Activated naive CD8-positive, alpha-beta T cell (primary cell): ENCODE measurements at regions not wholly inside any gene's neighbourhood (a gene's known extent, or its start where the extent isn't known, plus 50 kb on each side); places are given as distances from the start of the nearest gene placed in this dataset.

Experiments used
- H3K27ac Mint-ChIP-seq: one replicate; pipeline ENCODE4 v1.8.0; 2021; ENCODE audit warnings: mixed read lengths
- H3K27me3 Mint-ChIP-seq: one replicate; pipeline ENCODE4 v1.8.0; 2021; ENCODE audit warnings: mixed read lengths
- H3K36me3 Mint-ChIP-seq: one replicate; pipeline ENCODE4 v1.8.0; 2021; ENCODE audit warnings: mixed read lengths
- H3K4me1 Mint-ChIP-seq: one replicate; pipeline ENCODE4 v1.8.0; 2021; ENCODE audit warnings: low read depth, mixed read lengths
- H3K4me3 Mint-ChIP-seq: one replicate; pipeline ENCODE4 v1.8.0; 2021; ENCODE audit warnings: mild to moderate bottlenecking, mixed read lengths
- H3K9me3 Mint-ChIP-seq: one replicate; pipeline ENCODE4 v1.8.0; 2021; ENCODE audit warnings: low read depth, mixed read lengths

DNA sequence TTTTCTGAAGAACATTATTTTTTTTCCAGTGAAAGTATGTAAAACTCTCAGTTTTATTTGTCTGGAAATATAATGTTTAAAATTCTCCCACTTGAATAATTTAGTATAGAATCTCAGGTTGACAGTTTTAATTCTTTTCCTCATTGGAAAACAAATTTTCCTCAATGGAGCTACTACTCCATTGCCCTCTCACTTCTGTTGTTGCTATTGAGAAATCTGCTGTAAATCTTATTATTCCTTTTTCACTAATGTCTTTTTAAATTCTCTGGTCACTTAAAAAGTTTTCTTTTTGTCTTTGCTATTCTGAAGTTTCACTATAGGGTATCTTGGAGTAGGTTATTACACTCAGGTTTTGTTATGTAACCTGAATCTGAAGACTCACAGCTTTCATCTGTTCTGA is 216.1 kb upstream of the PMFBP1 start:
- Mint-ChIP-seq H3K9me3 (peaks cover 18% of the 10 kb centered on the region), H3K27me3 (no peaks in the 10 kb centered on the region), H3K4me3 (no peak overlapping the region)

DNA sequence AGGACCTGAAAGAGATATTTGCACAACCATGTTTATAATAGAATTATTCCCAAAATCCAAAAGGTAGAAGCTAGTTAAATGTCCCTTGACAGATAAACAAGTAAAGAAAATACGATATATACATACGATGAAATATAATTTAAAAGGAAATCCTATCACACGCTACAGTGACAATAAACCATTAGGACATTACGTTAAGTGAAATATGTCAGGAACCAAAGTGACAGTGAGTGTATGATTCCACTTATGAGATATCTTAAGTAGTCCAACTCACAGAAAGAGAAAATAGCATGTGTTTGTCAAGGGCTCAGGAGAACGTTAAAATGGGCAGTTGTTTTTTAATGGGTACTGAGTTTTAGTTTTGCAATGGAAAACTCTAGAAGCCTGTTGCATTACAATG is 212.7 kb upstream of the PMFBP1 start:
- Mint-ChIP-seq H3K9me3 (peaks cover 27% of the 10 kb centered on the region), H3K36me3 (peaks cover 21% of the 10 kb centered on the region), H3K4me1 (no peaks in the 10 kb centered on the region), H3K27me3 (no peaks in the 10 kb centered on the region), H3K4me3 (no peak overlapping the region), H3K27ac (no peak overlapping the region)

More for the DNA sequence above, 216.1 kb upstream of the PMFBP1 start:
- Mint-ChIP-seq H3K36me3 (peaks cover 25% of the 10 kb centered on the region), H3K4me1 (no peaks in the 10 kb centered on the region), H3K27ac (no peak overlapping the region)

DNA sequence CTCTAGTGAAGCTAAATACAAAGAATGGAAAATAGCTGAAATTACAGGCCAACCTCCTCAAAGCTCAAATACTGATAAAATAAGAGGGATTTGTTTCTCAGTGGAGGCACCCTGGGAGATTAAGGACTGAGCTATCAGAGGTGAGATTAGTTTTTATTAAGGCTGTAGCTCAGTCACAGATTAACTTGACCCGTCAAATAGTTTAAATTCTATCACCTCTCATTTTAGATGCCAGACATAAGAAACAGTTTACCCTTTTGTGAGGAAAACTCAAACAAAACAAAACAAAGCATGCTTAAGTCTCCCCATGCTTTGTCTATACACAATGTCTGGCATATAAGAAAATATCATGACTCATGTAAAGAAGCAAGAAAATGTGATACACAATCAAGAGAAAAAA is 208.3 kb upstream of the PMFBP1 start:
- Mint-ChIP-seq H3K27me3 (no peaks in the 10 kb centered on the region), H3K36me3 (peaks cover 6% of the 10 kb centered on the region), H3K27ac (no peak overlapping the region), H3K4me3 (no peak overlapping the region), H3K9me3 (peaks cover 10% of the 10 kb centered on the region), H3K4me1 (no peaks in the 10 kb centered on the region)

DNA sequence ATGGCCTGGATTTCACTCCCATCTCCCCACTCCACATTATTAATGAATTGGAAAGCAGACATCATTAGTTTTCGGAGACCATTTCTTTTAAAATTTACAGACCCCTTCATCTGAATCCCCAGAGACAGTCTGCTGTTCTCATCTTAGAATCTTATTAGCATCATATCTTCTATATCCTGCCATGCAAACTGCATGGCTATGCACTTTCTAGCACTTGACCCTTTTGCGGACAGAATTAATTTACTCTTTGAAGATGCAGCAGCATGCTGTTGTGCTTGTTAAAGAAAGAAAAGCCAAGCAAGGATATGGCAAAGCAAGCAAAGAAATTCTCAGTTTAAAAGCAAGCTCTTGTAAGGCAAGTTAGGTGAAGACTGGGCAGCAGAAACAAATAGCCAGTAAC is 201.2 kb upstream of the PMFBP1 start:
- Mint-ChIP-seq H3K9me3 (no peaks in the 10 kb centered on the region), H3K4me3 (no peak overlapping the region), H3K36me3 (peaks cover 5% of the 10 kb centered on the region), H3K27me3 (no peaks in the 10 kb centered on the region), H3K4me1 (no peaks in the 10 kb centered on the region), H3K27ac (no peak overlapping the region)

DNA sequence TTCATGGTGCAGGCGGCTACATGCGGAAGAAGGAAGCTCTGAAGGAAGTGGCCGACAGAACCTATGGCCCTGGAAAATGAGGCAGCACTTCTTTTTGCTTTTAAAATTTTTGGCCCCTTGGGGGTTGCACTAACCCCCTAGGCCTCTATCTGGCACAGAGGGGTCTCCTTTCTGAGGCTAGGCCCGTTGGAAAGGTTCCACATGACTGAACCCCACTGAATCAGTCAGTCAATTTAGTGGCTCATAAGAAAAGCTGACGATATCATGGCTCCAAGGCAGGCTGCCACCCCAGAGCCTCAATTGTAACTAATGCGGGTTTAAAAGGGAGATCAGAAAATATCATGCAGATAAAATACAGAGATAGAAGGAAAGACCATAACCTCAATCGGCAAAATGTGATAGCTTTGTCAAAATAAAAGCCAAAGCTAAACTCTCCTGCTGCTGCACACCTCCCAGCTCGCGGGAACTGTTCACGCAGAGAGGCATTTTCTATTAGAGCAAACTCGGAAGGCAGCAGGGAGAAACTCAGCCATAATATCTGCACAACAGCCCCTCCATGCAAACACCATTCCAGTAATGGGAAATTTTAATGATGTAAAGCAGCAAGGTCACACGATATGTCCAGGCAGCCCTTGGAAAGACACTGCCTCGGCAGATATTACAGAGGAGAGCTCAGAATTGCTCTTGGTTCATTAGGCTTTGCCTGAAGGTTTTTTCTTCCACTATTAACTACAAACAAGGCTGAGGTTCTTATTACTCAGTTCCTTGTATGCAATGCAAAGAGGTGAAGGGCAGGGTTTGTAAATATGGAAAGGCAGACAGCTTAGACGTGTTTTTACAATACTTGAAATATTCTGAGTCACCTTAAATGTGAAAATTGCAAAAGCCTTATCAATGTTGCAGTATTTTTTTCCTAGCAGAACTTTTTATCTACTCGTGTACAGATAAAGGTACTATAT is 200.4 kb upstream of the PMFBP1 start:
- Mint-ChIP-seq H3K36me3 (peaks cover 12% of the 10 kb centered on the region), H3K4me3 (no peak overlapping the region), H3K27ac (no peak overlapping the region), H3K27me3 (no peaks in the 10 kb centered on the region), H3K9me3 (peaks cover 4% of the 10 kb centered on the region), H3K4me1 (no peaks in the 10 kb centered on the region)

DNA sequence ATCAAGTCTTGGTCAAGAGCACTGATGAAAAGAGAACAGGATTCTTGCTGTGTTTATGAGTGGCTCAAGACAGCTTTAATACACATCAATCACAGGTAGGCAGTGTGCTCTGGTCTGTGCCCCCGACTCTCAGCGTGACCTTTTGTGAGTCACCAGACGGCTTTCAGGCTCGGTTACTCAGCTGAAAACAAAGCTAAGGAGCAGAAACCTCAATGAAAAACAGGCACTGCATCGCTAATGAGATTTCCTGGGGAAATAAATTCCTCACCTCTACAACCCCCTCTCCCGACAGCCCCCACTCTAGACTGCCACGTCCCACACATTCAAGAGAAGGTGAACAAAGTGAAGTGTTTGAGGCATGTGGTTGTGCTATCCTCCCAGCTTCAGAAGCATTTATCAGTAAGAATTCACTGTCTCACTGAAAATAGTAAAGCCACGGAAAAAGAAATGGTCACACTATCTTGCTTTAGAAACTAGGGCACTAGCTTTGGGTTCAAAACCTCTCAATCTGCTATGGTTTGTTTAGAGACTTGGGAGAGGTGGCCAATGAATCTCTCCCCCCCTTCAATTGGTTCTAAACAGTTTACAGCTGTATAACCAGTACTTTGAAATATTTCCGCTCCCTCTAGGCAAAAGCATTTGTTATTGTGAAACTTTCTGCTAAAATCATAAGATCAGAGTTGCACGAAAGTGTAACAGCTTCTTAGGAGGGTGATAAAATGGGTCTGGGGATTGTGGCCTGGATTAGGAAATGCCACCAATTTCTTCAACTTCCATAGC is 199.5 kb upstream of the PMFBP1 start:
- H3K4me3 Mint-ChIP-seq: no peak overlapping the region
- no peak overlapping the region for H3K27ac Mint-ChIP-seq
- H3K4me1 Mint-ChIP-seq: no peaks in the 10 kb centered on the region
- peaks cover 14% of the 10 kb centered on the region for H3K36me3 Mint-ChIP-seq
- peaks cover 4% of the 10 kb centered on the region for H3K9me3 Mint-ChIP-seq
- H3K27me3 Mint-ChIP-seq: no peaks in the 10 kb centered on the region

DNA sequence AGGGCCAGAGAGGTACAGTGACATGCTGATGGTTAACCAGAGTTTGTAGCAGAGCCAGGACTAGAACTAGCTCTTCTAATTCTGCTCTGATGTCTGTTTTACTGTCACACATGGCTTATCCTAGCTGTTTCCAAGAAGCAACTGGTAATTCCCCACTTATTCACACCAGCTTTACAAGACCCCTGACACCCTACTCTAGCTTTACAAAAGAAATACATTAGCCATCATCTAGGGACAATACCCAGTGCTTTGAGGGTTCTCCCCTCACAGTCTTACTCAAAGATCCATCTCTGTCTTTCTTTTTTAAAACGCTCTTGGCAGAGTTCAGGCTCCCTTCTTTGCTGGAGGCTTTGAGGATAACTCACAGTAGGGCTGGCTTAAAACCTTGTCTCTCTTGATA is 197.3 kb upstream of the PMFBP1 start:
- Mint-ChIP-seq H3K36me3 (peaks cover 18% of the 10 kb centered on the region), H3K27ac (no peak overlapping the region), H3K27me3 (no peaks in the 10 kb centered on the region), H3K4me3 (no peak overlapping the region), H3K4me1 (no peaks in the 10 kb centered on the region), H3K9me3 (peaks cover 7% of the 10 kb centered on the region)

DNA sequence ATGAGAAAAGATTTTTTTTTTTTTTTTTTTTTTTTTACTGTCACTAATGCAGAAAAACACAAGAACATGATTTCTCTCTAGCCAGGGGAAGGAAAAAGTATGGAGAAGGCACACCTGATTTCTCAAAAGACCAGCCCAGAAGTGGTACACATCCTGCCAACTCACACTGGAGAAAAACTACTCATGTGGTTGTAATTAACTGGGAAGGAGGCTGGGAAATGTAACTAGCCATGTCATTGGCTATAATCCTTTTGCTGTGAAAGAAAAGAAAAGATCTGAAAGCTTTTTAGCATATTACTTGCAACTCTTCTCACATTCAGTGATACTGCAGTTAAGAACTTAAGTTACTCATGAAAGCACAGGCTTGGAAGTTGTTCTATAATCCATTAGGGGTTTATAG is 195.9 kb upstream of the PMFBP1 start:
- H3K4me3 Mint-ChIP-seq: no peak overlapping the region
- H3K9me3 Mint-ChIP-seq: peaks cover 7% of the 10 kb centered on the region
- H3K36me3 Mint-ChIP-seq: peaks cover 18% of the 10 kb centered on the region
- no peaks in the 10 kb centered on the region for H3K4me1 Mint-ChIP-seq
- no peaks in the 10 kb centered on the region for H3K27me3 Mint-ChIP-seq
- no peak overlapping the region for H3K27ac Mint-ChIP-seq

DNA sequence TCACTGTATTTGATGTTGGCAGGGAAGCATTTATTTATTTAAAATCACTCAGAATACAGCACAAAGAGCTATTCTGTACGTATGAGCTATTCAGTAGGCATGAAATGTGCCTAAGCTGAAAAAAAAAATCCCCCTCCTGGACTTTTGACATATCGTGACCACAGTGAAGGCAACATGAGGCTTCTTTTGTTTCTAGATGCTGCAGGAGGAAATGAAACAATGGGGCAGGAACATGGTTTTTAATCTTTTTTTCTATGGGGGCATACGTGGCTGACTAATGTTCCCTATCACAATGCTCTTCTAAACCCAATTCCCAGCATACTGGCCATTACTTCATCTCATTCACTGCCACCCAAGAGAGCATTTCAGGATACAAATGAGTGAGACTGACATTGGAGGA is 191.0 kb upstream of the PMFBP1 start:
- H3K4me3 Mint-ChIP-seq: no peak overlapping the region
- H3K36me3 Mint-ChIP-seq: peaks cover 10% of the 10 kb centered on the region
- no peaks in the 10 kb centered on the region for H3K27me3 Mint-ChIP-seq
- H3K27ac Mint-ChIP-seq: no peak overlapping the region
- peaks cover 7% of the 10 kb centered on the region for H3K9me3 Mint-ChIP-seq
- no peaks in the 10 kb centered on the region for H3K4me1 Mint-ChIP-seq

DNA sequence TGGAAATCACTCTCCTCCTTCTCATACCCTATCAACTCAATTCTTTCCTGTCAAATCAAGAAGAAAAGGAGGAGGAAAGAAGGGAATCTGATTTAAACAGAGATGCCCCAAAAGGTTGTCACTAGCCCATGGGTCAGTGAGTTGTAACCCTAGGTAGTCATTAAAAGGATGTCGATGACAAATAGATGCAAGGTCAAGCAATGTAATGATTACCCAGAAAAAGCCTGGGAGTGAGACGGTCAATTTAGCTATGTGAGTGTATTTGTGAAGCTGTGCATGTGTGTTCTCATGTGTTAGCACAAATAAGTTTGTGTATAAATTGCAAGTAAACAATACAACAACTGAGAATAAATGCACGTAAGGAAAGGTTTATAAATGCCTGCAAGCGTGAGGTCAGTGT is 190.5 kb upstream of the PMFBP1 start:
- no peaks in the 10 kb centered on the region for H3K4me1 Mint-ChIP-seq
- H3K36me3 Mint-ChIP-seq: peaks cover 6% of the 10 kb centered on the region
- peaks cover 5% of the 10 kb centered on the region for H3K9me3 Mint-ChIP-seq
- H3K27me3 Mint-ChIP-seq: no peaks in the 10 kb centered on the region
- H3K4me3 Mint-ChIP-seq: no peak overlapping the region
- no peak overlapping the region for H3K27ac Mint-ChIP-seq

DNA sequence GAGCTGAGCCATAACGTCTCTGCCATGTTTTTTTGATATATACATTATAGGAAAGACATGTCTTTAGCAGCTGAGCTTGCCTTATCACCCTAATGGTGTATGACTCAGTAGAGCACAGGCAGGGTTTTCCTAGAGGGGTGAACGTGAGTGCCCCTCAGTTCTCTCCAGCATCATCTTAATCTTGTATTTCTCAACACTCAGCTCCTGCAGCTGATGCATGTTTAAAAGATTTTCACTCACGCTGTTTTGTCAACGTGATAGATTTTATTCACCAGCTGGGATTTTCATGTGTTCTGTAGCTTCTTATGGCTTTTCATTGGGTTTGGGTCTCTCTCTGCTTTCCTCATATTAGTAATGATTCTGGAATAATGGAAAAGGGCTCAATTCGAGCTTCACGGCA is 186.0 kb upstream of the PMFBP1 start:
- Mint-ChIP-seq H3K27me3 (no peaks in the 10 kb centered on the region), H3K36me3 (no peaks in the 10 kb centered on the region), H3K27ac (no peak overlapping the region), H3K4me1 (no peaks in the 10 kb centered on the region), H3K9me3 (no peaks in the 10 kb centered on the region), H3K4me3 (no peak overlapping the region)

DNA sequence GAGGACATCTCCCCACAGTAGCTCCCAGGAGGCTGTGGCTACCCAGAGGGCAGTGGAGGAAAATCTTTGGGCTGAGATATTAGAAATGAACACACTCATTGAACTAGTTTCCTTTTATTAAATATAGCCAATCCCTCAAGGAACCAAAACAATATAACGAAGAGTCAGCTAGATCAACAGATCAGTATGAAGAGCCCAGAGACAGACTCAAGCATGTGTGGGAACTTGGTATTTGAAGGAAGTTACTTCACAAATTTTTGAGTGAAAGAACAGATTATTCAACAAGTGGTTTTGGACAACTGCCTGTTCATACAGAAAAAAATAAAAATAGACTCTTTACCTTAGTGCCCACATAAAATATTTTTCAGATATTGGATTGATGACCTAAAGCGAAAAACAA is 183.6 kb upstream of the PMFBP1 start:
- H3K4me1 Mint-ChIP-seq: no peaks in the 10 kb centered on the region
- no peaks in the 10 kb centered on the region for H3K36me3 Mint-ChIP-seq
- no peak overlapping the region for H3K4me3 Mint-ChIP-seq
- H3K27me3 Mint-ChIP-seq: no peaks in the 10 kb centered on the region
- no peak overlapping the region for H3K27ac Mint-ChIP-seq
- H3K9me3 Mint-ChIP-seq: no peaks in the 10 kb centered on the region

DNA sequence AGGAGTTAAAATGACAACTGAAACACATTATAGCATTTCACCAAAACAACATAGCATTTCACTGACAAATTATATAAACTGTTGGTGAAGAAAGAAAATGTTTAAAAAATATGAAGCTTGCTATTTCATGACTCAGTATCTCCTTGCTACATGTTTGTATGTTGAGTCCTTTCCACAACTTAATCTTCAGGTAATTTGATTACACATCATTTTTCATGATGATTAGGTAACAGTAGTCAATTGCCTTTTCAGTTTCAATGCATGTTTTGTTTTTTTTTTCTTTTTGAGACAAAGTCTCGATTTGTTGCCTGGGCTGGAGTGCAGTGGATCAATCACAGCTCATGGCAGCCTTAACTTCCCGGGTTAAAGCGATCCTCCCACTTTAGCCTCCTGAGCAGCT is 177.8 kb upstream of the PMFBP1 start:
- no peaks in the 10 kb centered on the region for H3K4me1 Mint-ChIP-seq
- no peaks in the 10 kb centered on the region for H3K27me3 Mint-ChIP-seq
- H3K27ac Mint-ChIP-seq: no peak overlapping the region
- no peaks in the 10 kb centered on the region for H3K36me3 Mint-ChIP-seq
- no peaks in the 10 kb centered on the region for H3K9me3 Mint-ChIP-seq
- H3K4me3 Mint-ChIP-seq: no peak overlapping the region

DNA sequence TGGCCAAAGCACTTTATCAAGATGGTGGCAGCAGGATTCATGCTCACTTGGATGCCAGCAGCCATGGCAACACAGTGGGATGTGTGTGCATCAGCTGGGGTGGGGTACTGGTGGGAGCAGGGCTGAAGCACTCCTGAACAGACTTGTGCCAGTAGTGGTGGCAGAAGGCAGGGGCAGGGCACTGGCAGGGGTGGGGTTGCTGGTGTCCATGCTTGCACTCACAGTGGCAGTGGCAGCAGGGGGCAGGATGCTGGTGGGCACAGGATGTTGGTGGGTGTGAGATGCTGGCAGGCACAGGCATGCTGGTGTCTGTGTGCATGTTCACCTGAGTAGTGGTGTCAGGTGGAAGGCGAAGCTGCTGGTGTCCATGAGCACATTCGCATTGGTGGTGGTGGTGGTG is 161.0 kb upstream of the PMFBP1 start:
- Mint-ChIP-seq H3K4me3 (no peak overlapping the region), H3K4me1 (no peaks in the 10 kb centered on the region), H3K27ac (no peak overlapping the region), H3K9me3 (peaks cover 19% of the 10 kb centered on the region), H3K36me3 (peaks cover 9% of the 10 kb centered on the region), H3K27me3 (no peaks in the 10 kb centered on the region)

DNA sequence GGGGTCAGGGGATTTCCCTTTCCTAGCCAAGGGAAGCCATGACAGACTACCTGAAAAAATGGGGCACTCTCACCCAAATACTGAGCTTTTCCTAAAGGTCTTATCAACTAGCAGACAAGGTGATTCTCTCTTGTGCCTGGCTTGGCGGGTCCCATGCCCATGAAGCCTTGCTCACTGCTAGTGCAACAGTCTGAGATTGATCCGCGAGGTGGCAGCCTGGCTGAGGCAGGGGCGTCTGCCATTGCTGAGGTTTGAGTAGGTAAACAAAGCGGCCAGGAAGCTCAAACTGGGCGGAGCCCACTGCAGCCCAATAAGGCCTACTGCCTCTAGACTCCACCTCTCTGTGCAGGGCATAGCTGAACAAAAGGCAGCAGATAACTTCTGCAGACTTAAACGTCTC is 152.6 kb upstream of the PMFBP1 start:
- H3K4me1 Mint-ChIP-seq: no peaks in the 10 kb centered on the region

More for the DNA sequence above, 152.6 kb upstream of the PMFBP1 start:
- Mint-ChIP-seq H3K27me3 (no peaks in the 10 kb centered on the region), H3K4me3 (no peak overlapping the region), H3K36me3 (peaks cover 26% of the 10 kb centered on the region), H3K27ac (no peak overlapping the region), H3K9me3 (peaks cover 24% of the 10 kb centered on the region)
